T47D (cell line): ENCODE measurements at regions not wholly inside any gene's neighbourhood (a gene's known extent, or its start where the extent isn't known, plus 50 kb on each side); places are given as distances from the start of the nearest gene placed in this dataset.
A peak's percentile ranks its signal among the peaks of the same experiment; 100 is the strongest.
"Not testable (repeated sequence)": the region's sequence is repeated elsewhere in the genome, so short reads cannot be mapped to it uniquely, and the experiment has no call there.

ENCODE experiments used
- DNase-seq, 2 experiments: peaks; one replicate each; pipeline versions ENCODE4 v3.0.0 to v3.0.0-alpha.2; 2011 to 2012; ENCODE audit warnings: low read depth in 1 of 2, low spot score in 1 of 2
- JUND ChIP-seq: IDR thresholded peaks from 2 replicates; pipeline ENCODE4 v1.6.1; 2012; ENCODE audit warnings: low read depth
- in situ Hi-C: cut with HindIII; loops from 2 replicates; pipeline ENCODE4 v1.10.0; 2016; ENCODE audit warnings: low sequenced_read_pairs, low pct_unique_long_range_greater_than_20kb

DNA sequence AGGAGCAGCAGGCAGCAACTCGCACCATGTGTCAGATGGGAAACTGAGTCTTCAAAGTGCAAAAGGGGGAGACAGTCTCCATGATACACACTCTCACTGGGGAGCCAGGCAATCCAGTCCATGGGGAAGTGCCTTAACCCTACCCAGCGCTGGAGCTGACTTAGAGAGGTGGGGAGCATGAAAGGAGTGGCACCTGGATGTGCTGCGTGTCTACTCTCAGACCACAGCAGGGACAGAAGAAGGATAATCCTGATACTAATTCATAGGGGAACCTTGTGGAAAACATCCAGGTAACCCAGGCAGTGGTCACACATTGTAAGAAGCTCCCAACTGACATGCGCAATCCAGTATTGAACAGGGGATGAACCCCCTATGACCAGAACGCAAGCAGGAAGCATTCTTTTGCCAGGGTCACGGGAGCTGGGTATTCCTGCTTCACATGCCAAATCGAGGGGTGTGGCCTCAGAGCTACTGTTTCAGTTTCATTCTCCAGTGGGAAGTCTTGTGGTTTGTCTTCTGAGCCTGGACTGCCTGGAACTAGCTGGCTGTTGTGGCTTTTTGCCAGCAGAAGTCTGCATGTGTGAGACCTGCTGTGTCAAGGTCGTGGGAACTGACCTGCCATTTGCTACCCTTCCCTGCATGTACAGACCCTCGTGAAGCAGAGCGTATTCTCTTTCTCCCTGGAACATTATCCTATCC is 367.6 kb upstream of the NDN start:
- TF ChIP-seq JUND, result no peak
- peak in 1 of 2 experiments; percentile 82 for DNase-seq
- in situ Hi-C loops, result no loop called here

DNA sequence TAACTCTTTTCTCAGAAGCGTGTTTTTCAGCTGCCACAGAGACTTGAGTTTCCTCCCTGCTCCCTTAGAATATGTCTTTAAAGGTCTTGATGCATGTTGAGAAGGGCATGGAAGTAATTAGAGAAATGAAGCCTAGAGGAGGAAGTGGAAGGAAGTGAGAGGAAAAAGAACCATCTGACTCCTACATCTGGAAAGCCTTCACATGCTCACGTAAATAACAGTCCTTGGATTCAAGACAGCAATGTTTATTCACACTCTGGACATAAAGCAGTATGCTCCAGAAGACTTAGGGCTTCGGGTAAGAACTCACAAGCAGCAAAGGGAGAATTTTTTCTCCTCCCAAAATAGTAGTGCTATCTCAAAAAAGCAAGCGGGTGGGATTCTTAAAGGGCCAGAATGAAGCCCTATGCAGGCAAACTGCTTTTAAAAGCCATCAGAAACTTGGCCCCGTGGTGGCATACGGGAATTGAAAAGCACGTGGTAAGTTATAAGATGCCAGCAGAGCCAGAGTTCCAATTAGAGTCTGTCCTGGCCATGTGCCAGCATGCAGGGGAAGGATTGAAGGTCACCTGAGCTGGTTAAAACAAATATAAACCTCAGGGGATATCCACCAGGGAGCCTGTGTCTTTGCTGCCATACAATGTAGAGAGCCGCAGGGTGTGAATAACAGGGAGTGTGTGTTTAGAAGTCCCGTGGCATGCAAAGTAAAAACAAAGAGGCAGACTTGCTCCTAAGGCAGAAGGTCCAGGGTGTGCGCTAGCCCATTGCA is 380.8 kb upstream of the NDN start:
- peak in 1 of 2 experiments; percentile 60 for DNase-seq
- in situ Hi-C loops, result no loop called here
- no peak for TF ChIP-seq JUND

DNA sequence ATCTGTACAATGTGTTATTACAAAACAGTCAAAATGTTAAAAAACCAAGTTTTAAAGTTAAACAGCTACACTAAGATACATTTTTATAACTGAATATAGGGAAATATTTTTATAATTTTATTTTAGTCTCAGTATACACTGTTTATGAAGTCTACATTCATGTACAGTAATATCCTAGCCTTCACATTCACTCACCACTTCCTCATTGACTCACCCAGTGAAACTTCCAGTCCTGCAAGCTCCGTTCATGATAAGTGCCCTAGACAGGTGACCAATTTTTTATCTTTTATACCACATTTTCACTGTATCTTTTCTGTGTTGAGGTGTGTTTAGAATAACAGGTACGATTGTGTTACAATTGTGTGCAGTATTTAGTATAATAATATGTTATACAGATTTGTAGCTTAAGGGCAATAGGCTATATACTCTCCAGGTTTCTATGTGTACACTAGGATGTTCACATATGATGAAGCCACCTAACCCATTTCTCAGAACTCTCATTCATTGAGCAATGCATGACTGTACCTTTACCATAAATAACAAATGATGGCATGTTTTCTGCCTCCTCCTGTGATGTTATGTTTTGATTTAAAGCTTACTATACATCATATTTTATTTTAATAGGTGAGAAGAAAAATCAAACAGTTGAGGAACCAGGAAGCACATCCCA is 388.4 kb upstream of the NDN start:
- TF ChIP-seq JUND, result no peak
- peak in 1 of 2 experiments; percentile 29 for DNase-seq
- in situ Hi-C loops, result no loop called here

DNA sequence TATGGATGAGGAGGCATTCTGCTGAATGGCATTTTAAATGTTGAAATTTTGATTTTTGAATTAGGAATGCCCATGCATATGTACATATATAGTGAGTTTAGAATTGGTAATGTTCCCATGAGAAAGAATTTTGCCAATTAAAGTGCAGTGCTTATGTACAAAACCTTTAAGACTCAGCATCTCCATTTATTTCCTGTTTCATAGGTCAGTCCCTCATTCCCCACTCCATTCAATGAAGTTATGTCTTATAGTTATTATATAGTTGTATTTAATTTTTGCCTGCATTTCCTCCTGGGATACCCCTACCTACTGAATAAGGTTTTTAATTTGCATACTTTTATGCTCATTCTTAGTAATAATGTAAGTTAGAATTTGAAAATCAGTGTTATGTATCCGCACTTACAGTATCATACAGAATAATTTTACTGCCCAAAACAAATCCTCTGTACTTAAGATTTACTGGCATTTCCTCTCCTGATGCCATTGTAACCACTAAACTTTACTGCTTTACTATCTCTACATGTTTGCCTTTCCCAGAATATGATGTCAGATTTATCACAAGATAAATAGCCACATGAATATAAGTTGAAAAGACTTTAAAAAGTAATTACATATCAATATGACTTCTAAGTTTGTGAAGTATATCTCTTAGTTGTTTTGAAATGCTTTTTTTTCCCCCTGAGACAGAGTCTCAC is 389.1 kb upstream of the NDN start:
- DNase-seq, result no peak
- no peak for TF ChIP-seq JUND
- in situ Hi-C loops, result no loop called here

DNA sequence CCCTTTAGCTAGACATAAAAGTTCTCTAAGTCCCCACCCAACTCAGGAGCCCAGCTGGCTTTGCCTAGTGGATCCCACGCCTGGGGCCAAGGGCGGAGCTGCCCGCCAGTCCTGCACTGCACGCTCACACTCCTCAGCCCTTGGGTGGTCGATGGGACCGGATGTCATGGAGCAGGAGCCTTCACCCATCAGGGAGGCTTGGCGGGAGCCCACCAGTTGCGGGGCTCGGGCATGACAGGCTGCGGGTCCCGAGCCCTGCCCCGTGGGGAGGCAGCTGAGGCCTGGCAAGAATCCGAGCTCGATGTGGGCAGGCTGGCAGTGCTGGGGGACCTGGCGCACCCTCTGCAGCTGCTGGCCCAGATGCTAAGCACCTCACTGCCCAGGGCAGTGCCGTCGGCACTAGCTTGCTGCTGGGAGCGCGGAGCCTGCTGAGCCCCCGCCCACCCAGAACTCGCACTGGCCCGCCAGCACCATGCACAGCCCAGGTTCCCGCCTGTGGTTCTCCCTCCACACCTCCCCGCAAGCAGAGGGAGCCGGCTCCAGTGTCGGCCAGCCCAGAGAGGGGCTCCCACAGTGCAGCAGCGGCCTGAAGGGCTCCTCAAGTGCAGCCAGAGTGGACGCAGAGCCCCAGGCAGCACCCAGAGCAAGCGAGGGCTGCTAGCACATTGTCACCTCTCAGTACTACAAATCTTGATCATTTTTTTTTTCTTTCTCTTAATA is 391.4 kb upstream of the NDN start:
- TF ChIP-seq JUND, result no peak
- in situ Hi-C loops, result no loop called here
- no peak for DNase-seq

DNA sequence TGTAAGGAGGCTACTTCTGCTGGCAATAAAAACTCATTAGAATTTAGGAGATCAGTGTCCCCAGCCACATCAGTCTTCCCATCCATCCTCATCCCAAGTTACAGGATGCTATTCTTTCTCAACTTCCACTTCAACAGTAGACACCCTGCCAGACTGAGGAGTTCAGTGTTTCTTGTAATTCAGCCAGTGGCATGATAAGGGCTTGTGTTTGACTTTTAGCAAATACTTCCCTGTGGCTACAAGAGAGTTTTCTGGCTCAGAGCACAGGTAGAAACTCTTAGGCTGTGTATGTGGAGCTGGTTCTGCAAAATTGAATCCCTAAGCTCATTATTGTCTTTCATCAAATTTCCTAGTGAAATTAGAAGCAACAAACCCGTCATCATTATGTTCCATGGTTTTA is 401.8 kb upstream of the NDN start:
- in situ Hi-C loops, DNase-seq: not testable (repeated sequence)

DNA sequence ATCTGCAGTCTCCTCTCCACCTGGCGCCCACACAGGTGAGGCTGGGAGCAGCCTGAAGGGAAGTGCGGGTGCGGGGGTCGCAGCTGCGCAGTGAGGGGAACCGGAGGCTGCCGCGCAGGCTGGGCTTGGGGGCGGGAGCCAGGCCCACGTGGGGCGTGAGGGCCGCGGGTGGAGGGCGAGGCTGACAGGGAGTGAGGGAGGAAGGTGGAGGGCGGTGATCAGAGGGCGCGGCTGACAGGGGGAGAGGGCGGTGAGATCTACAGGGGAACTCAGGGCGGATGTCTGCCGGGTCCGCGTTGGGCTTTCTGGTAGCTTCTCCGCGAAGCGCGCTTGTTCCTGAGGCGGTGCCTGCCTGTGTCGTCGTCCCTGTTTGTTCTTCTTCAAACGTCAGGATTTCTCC is 414.4 kb upstream of the NDN start:
- in situ Hi-C loops, DNase-seq: not testable (repeated sequence)

DNA sequence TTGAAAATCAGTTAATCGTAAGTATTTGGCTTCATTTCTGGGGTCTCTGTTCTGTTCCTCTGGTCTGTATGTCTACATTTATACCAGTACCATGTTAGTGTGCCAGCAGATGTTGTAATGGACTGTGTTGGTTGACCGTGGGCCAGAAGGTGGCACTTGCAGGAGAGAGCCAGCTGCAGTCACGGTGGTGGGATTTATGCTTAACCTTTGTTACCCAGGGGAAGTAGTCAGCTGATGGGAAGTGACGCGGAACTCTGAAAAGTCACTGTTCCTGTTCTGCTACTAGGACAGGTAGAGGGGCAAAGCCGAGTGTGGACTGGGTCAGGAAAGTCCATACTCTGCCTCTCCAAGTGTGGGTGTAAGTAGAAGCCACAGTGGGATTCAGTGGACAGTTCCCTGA is 420.4 kb upstream of the NDN start:
- DNase-seq, result peak in 1 of 2 experiments; percentile 7
- in situ Hi-C loops, result not testable (repeated sequence)

DNA sequence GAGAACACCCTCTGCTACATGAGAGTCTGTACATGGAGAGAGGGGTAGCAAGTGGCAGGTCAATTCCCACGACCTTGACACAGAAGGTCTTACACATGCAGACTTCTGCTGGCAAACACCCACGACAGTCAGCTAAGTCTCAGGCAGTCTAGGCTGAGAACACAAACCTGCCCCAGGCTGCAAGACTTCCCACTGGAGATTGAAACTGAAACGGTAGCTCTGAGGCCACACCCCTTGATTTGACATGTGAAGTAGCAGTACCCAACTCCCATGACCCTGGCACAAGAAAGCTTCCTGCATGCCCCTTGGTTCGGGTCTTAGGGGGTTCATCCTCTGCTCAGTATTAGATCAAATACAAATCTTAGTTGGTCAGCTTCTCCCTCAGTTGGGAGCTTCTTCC is 420.8 kb upstream of the NDN start:
- in situ Hi-C loops, DNase-seq: not testable (repeated sequence)

DNA sequence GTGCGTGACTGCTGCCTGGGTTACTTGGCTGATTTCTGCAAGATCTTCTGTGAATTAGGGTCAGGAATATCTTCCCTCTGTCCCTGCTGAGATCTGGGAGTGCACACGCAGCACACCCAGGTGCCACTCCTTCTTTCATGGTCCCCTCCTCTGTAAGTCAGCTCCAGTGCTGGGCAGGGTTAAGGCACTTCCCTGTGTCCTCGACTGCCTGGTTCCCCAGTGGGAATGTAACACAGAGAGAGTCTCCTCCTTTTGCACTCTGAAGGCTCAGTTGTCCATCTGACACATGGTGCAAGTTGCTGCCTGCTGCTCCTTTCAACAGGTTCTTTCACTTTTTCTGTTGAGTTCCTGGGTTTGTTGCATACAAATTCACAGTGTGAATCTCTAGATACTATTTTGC is 421.2 kb upstream of the NDN start:
- DNase-seq, in situ Hi-C loops: not testable (repeated sequence)

DNA sequence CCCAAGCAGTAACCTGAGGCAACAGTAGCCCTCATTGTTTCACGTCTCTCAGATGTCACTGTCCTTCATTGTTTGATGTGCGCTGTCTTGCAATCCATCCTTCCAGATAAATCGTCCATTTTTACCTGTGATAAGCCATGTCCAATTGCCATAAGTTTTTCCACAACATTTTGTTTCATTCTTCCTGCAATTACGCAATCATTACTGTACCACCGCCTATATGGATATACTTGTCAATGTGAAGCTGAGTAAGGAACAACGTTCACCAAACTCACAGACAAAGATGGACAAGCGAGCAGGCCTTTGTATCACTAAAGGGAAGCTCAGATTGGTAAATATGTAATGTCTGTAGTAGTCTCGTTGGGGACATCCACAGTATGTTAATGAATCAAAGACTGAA is 452.5 kb upstream of the NDN start:
- in situ Hi-C loops, result not testable (repeated sequence)

DNA sequence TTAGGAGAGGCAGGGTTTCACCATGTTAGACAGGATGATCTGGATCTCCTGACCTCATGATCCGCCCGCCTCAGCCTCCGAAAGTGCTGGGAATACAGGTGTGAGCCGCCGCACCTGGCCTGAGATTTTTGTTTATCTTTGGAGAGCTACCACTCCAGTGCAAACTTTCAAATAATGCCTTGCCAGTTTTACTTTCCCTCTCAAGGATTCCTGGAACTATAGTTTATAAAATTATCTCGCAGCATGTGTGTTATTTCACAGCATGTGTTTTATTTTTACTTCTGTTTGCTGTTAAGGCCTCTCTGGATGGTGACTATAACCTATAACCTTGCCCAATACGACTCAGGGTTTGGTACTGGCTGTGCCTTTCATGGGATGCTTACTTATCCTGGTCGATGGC is 458.0 kb upstream of the NDN start:
- DNase-seq, in situ Hi-C loops: not testable (repeated sequence)

More for the DNA sequence above, 452.5 kb upstream of the NDN start:
- not testable (repeated sequence) for DNase-seq
